HG02943 (cell line): ENCODE measurements at regions not wholly inside any gene's neighbourhood (a gene's known extent, or its start where the extent isn't known, plus 50 kb on each side); places are given as distances from the start of the nearest gene placed in this dataset.

ENCODE experiments used
- ATAC-seq: cut with Tn5 transposase; IDR thresholded peaks from one replicate; pipeline ENCODE4 v1.9.1; 2021; ENCODE audit warnings: mild to moderate bottlenecking, low read depth, moderate library complexity; ENCODE audit not compliant: unreplicated experiment

DNA sequence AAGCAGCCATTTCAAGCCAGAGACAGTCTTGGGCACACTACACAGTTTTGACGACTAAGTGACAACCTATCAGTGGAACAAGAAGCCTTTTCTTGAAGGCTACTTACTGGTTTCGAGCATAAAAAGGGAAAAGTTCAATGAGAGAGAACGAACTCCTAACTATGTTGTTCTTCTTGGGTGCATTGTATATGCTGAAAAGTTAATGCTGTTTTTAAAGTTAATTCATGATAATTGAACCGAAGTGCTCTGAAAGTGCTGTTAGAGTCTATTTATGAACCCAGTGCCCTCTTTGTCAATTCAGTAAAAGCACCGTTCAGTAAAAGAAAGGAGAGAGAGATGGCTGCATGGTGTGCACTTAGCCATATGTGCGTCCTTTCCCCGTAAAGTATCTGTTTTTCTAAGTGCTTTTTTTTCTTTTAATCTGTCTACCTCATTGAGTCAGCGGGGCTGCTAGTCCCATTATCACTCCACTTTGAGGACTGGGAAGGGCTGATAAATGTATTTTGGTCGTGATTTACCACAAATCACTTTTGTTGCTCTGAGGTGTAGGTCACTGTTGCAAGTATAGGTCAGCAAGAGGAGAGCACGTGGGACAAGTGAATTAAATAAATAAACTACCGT is 380.7 kb upstream of the GOLIM4 start:
- no peak for ATAC-seq

- ATAC-seq = no peak
Observed at GRCh38 chr3:168475704-168476103, 380.0 kb upstream of the GOLIM4 start.

GRCh38 chr3:168473334-168473890 is 377.7 kb upstream of the GOLIM4 start:
- ATAC-seq = no peak

- no peak for ATAC-seq
Observed at GRCh38 chr3:168472783-168473182, 377.1 kb upstream of the GOLIM4 start.

- ATAC-seq = no peak
Observed at GRCh38 chr3:168470380-168470779, 374.7 kb upstream of the GOLIM4 start.

- ATAC-seq = no peak
Observed at GRCh38 chr3:168469436-168469835, 373.7 kb upstream of the GOLIM4 start.

GRCh38 chr3:168467115-168467714 is 371.5 kb upstream of the GOLIM4 start:
- ATAC-seq = peak; percentile 86

GRCh38 chr3:168461793-168462192 is 366.1 kb upstream of the GOLIM4 start:
- no peak for ATAC-seq

- no peak for ATAC-seq
Observed at GRCh38 chr3:168459226-168459784, 363.6 kb upstream of the GOLIM4 start.

DNA sequence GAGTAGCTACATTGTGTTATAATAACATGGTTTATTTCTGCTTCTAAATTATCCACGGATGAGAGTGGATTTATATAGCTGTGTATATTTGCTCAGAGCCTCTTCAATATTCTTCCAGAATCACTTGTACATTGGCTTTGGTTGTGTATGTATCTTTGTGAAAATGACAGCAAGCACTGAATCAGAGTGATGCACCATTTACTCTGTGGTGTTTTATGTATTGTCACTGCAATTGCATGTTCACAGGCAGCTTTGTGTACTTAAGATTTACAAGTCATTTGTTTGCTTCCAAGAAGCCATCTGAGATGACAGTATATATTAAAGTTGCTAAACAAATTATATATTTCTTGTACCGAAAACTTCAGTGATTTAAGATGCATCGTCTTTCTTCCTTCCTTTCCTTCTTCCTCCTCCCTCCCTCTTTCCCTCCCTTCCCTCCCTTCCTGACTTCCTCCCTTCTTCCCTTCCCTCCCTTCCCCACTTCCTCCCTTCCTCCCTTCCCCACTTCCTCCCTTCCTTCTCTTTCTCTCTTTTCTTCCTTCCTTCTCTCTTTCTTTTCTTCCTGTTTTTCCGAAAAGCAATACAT is 362.3 kb upstream of the GOLIM4 start:
- no peak for ATAC-seq

DNA sequence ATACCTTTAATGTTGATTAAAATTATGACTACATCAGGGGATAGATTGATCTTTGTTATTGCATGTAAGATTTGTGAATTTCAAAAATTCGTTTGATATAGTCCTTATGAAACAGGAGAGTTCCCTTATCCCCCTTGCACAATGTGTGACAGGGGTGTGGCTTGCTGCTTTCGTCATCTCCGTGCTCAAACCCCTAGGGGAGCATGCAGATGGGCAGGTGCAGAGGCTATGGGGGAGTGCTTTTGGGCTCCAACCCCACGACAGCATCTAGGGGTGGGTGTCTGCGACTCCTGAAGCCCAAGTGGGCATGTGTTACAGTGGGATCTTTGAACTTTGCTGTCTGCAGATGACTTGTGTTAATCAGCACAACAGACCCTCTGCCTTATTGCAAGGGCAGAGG is 360.1 kb upstream of the GOLIM4 start:
- ATAC-seq = no peak

DNA sequence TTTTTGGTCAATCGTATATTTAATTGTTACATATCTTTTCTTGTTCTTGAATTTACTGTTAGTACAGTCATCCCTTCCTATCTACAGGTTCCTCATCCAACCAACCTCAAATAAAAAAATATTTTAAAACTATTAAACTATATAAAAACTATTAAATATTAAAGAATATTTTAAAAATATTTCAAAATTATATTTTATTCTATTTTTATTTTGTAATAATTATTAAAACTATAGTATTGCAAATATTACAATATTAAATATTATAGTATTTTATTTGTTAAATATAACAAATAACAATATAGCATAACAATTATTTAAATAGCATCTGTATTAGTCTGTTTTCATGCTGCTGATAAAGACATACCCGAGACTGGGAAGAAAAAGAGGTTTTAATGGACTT is 357.9 kb upstream of the GOLIM4 start:
- ATAC-seq = no peak

GRCh38 chr3:168443965-168444364 is 348.2 kb upstream of the GOLIM4 start:
- ATAC-seq = no peak

GRCh38 chr3:168442502-168442901 is 346.8 kb upstream of the GOLIM4 start:
- no peak for ATAC-seq

DNA sequence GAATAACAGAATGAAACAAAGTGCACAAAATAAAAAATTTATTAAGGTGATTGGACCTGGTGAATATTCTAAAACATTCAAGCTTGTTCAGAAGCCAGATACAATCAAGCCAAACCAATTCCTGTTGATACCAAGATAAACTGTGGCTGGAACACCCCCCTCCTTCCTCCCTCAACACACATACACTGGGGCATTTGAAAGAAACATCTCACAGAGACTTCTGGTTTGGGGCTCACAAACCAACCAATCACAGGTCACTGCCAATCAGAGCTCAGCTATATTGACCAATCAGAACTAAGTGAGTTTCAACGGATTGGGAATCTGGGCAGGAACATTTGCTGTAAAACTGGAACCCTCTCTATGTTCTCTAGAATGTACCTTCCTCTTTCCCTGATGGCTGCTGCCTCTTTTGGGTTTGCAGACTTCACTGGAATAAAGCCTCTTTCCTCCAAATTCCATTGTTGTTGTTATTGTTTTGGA is 340.6 kb upstream of the GOLIM4 start:
- ATAC-seq = no peak

DNA sequence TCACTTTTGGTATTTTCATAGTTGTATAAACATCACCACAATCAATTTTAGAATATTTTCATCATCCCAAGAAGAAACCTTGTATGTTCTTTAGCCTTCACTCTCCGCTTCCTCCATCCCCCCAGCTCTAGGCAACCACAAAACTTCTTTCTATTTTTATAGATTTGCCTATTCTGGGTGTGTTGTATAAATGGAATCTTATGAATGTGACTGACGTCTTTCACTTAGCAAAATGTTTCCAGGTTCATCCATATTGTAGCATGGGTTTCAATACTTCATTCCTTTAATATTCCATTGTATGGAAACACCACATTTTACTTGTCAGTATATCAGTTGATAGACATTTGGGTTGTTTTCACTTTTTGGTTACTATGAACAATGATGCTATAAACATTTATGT is 335.8 kb upstream of the GOLIM4 start:
- ATAC-seq = no peak

DNA sequence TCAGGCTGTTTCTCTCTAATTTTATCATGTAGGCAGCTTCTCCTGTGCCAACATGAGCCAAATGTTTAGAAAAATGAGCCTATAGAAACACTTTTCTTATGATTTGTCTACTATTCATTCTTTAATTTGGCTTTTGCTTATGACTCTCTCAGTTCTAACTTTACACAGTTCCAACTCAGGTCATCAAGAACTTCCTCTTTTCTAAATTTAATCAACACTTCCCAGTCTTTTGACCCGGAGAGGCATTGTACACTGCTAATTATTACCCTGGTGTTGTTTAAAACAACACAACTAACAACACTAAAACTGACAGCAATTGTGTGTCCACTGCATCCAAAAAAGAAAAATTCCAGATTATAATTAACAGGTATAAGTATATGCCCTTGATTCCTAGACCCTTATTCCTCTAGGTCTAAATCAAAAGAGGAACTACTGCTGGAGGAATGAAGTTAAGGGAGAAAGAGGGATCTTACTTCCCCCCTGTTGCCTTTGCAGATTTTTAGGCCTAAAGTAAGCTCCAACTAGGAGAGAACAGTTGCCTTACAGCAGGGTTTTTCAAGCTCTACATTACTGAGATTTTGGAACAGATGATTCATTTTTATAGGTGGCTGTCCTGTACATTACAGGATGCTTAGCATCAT is 332.2 kb upstream of the GOLIM4 start:
- no peak for ATAC-seq

GRCh38 chr3:168427156-168427555 is 331.4 kb upstream of the GOLIM4 start:
- ATAC-seq = no peak

- ATAC-seq = no peak
Observed at GRCh38 chr3:168425936-168426595, 330.3 kb upstream of the GOLIM4 start.

- ATAC-seq = no peak
Observed at GRCh38 chr3:168424059-168424734, 328.5 kb upstream of the GOLIM4 start.
